NT2/D1 (cell line): ENCODE measurements at regions not wholly inside any gene's neighbourhood (a gene's known extent, or its start where the extent isn't known, plus 50 kb on each side); places are given as distances from the start of the nearest gene placed in this dataset.

Experiments used
- SUZ12 ChIP-seq: IDR thresholded peaks from 2 replicates; pipeline ENCODE4 v1.6.1; 2011; ENCODE audit not compliant: insufficient read length, insufficient read depth; ENCODE audit errors: extremely low read depth
- YY1 ChIP-seq: IDR thresholded peaks from 2 replicates; pipeline ENCODE4 v1.6.1; 2011; ENCODE audit not compliant: insufficient read length, insufficient read depth

GRCh38 chr5:121426153-121426552 lies 425.5 kb upstream of the FTMT start:
- TF ChIP-seq SUZ12 (no peak), YY1 (no peak)
